PC-9 (cell line): ENCODE measurements at regions not wholly inside any gene's neighbourhood (a gene's known extent, or its start where the extent isn't known, plus 50 kb on each side); places are given as distances from the start of the nearest gene placed in this dataset.

Experiments
- EZH2 ChIP-seq: fragments of 200-600 bp; sonication (generic); IDR thresholded peaks from 2 replicates; pipeline ENCODE4 v1.8.0; 2017; ENCODE audit warnings: antibody characterized with exemption, low read depth
- TF ChIP-seq, protein P1 (sequence below): fragments of 200-600 bp; sonication (generic); conservative IDR thresholded peaks from 2 replicates; pipeline ENCODE4 v1.6.1; 2017; ENCODE audit warnings: mixed run types, antibody characterized with exemption, mild to moderate bottlenecking, moderate library complexity

DNA sequence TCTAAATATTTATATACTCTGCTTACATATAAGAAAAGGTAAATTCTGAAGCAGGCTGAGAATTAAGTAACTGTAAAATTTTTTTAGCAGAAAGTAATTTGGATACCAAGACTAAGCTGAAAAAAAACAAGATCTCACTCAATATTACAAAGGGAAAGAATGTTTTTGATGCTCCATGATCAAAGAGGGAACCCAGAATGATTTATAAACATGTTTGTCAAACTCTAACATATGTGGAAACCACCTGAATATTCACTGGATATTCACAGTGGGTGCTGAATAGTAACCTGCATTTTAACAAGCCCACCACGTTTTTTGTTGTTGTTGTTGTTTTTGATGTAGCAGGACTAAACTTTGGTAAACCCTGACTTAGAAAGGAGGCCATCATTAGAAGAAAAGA is 324.9 kb upstream of the GATB start:
- TF ChIP-seq, protein P1, sequence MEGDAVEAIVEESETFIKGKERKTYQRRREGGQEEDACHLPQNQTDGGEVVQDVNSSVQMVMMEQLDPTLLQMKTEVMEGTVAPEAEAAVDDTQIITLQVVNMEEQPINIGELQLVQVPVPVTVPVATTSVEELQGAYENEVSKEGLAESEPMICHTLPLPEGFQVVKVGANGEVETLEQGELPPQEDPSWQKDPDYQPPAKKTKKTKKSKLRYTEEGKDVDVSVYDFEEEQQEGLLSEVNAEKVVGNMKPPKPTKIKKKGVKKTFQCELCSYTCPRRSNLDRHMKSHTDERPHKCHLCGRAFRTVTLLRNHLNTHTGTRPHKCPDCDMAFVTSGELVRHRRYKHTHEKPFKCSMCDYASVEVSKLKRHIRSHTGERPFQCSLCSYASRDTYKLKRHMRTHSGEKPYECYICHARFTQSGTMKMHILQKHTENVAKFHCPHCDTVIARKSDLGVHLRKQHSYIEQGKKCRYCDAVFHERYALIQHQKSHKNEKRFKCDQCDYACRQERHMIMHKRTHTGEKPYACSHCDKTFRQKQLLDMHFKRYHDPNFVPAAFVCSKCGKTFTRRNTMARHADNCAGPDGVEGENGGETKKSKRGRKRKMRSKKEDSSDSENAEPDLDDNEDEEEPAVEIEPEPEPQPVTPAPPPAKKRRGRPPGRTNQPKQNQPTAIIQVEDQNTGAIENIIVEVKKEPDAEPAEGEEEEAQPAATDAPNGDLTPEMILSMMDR = no peak
- TF ChIP-seq EZH2 = no peak
